ENCODE measurements at regions not wholly inside any gene's neighbourhood (a gene's known extent, or its start where the extent isn't known, plus 50 kb on each side); places are given as distances from the start of the nearest gene placed in this dataset.
"Not testable (repeated sequence)": the region's sequence is repeated elsewhere in the genome, so short reads cannot be mapped to it uniquely, and the experiment has no call there.

DNA sequence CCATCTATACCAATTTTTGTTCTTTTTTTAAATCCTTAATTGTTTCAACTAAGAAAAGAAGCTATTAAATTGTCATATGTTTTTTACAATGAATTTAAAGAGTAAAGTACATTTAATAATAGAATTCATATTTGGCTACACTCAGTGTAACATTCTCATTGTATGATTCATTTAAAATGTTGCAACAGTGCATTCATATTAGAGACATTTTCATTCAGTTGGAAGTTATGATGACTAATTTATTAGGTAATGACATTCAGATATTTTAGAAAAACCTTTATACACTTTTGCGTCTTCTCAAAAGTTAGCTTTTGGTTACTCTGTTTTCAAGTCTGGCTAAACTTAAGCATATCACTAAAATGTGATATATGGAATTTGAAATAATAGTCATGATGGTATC, 887.5 kb upstream of the NRXN1 start:
- no peak overlapping the region for H3K27ac Mint-ChIP-seq

GRCh38 chr2:51918113-51918512, 886.2 kb upstream of the NRXN1 start:
- Mint-ChIP-seq H3K36me3 (ENCODE audit: low read depth) (no peaks in the 10 kb centered on the region), H3K4me3 (no peak overlapping the region), H3K9me3 (peaks cover 42% of the 10 kb centered on the region), H3K4me1 (ENCODE audit: low read depth) (no peaks in the 10 kb centered on the region), H3K27ac (no peak overlapping the region), H3K27me3 (no peaks in the 10 kb centered on the region)
- intact Hi-C loops (cut with micrococcal nuclease): no loop called here

More for the DNA sequence above, 887.5 kb upstream of the NRXN1 start:
- Mint-ChIP-seq H3K4me1 (ENCODE audit: low read depth) (no peaks in the 10 kb centered on the region), H3K27me3 (no peaks in the 10 kb centered on the region), H3K4me3 (no peak overlapping the region), H3K36me3 (ENCODE audit: low read depth) (no peaks in the 10 kb centered on the region), H3K9me3 (peaks cover 32% of the 10 kb centered on the region)
- intact Hi-C loops (cut with micrococcal nuclease): no loop called here

DNA sequence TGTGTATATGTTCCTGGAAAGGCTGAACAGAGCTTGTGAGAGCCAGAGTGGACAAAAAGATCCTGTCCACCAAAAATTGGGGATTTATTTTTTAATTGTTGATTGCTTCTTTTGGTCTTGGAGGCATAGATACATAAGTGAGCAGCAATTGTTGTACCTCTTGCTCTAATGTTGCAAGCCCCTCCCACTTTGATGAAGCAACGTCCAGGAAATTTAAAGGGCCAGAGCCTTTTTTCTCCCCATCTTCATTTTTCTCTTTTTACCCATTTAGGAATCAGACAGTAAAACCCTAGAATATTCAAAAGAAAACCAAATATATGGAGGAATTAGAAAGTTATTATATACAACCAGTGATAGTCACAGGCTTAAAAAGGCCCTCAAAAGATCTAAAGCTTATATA, 871.8 kb upstream of the NRXN1 start:
- H3K4me1 Mint-ChIP-seq (ENCODE audit: low read depth): no peaks in the 10 kb centered on the region
- intact Hi-C loops (cut with micrococcal nuclease): no loop called here
- H3K4me3 Mint-ChIP-seq: no peak overlapping the region
- H3K27me3 Mint-ChIP-seq: no peaks in the 10 kb centered on the region
- no peak overlapping the region for H3K27ac Mint-ChIP-seq
- no peaks in the 10 kb centered on the region for H3K36me3 Mint-ChIP-seq (ENCODE audit: low read depth)
- H3K9me3 Mint-ChIP-seq: peaks cover 16% of the 10 kb centered on the region

DNA sequence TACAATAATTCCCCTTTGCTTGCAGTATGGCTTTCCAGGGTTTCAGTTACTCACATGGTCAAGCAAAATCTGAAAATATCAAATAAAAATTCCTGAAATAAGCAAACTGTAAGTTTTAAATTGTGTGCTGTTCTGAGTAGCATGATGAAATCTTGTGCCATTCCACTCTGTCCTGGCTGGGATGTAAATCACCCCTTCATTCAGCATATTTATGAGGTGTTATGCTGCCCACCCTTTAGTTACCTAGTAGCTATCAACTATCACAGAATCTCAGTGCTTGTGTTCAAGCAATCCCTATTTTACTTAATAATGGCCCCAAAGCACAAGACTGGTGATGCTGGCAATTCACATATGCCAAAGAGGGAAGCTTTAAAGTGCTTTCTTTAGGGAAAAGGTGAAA, 867.7 kb upstream of the NRXN1 start:
- Mint-ChIP-seq H3K27ac (no peak overlapping the region), H3K36me3 (ENCODE audit: low read depth) (no peaks in the 10 kb centered on the region), H3K27me3 (no peaks in the 10 kb centered on the region), H3K9me3 (peaks cover 16% of the 10 kb centered on the region), H3K4me3 (no peak overlapping the region), H3K4me1 (ENCODE audit: low read depth) (no peaks in the 10 kb centered on the region)
- intact Hi-C loops (cut with micrococcal nuclease): no loop called here

DNA sequence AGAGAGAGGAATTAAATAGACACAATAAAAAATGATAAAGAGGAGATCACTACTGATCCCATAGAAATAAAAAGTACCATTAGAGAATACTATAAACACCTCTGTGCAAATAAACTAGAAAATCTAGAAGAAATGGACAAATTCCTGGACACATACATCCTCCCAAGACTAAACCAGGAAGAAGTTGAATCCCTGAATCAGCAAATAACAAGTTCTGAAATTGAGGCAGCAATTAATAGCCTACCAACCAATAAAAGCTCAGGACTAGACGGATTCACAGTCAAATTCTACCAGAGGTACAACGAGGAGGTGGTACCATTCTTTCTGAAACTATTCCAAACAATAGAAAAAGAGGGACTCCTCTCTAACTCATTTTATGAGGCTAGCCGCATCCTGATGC, 862.7 kb upstream of the NRXN1 start:
- H3K4me3 Mint-ChIP-seq; intact Hi-C loops (cut with micrococcal nuclease); H3K4me1 Mint-ChIP-seq (ENCODE audit: low read depth); H3K27me3 Mint-ChIP-seq; H3K36me3 Mint-ChIP-seq (ENCODE audit: low read depth); H3K27ac Mint-ChIP-seq: not testable (repeated sequence)
- H3K9me3 Mint-ChIP-seq: peaks cover 29% of the 10 kb centered on the region

DNA sequence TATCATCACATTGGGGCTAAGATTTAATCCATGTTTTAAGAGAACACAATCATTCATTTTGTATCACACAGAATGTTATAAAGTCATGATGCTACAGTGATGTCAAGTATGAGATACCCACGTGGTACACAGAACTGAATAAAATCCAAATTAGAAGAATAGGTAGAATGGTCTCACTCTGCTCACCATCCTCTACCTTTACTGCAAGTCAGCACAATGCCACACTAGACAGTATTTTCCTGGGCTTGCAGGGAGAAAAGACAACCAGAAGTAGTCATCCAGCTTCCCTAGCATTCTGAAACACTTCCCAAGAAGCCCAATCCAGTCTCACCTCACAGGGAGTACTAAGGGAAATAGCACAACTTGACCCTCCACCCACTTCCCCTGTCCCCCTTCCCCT, 856.2 kb upstream of the NRXN1 start:
- H3K27me3 Mint-ChIP-seq: no peaks in the 10 kb centered on the region
- no peak overlapping the region for H3K27ac Mint-ChIP-seq
- intact Hi-C loops (cut with micrococcal nuclease): no loop called here
- no peaks in the 10 kb centered on the region for H3K4me1 Mint-ChIP-seq (ENCODE audit: low read depth)
- H3K36me3 Mint-ChIP-seq (ENCODE audit: low read depth): no peaks in the 10 kb centered on the region
- H3K4me3 Mint-ChIP-seq: no peak overlapping the region
- H3K9me3 Mint-ChIP-seq: peaks cover 55% of the 10 kb centered on the region

DNA sequence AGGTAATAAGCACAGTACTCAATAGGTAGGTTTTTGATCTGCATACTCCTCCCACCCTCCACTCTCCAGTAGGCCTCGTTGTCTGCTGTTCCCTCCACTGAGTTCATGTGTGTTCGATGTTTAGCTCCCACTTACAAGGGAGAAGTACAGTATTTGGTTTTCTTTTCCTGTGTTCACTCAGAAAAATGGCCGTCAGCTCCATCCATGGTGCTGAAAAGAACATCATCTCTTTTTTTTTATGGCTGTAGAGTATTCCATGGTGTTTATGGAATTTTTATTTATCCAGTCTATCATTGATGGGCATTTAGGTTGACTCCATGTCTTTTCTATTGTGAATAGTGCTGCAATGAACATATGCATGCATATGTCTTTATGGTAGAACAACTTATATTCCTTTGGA, 849.7 kb upstream of the NRXN1 start:
- H3K4me3 Mint-ChIP-seq: no peak overlapping the region

GRCh38 chr2:51880153-51880552, 848.2 kb upstream of the NRXN1 start:
- Mint-ChIP-seq H3K4me1 (ENCODE audit: low read depth) (no peaks in the 10 kb centered on the region), H3K27ac (no peak overlapping the region), H3K4me3 (no peak overlapping the region), H3K9me3 (peaks cover 51% of the 10 kb centered on the region), H3K36me3 (ENCODE audit: low read depth) (no peaks in the 10 kb centered on the region), H3K27me3 (no peaks in the 10 kb centered on the region)
- intact Hi-C loops (cut with micrococcal nuclease): no loop called here

More for the DNA sequence above, 849.7 kb upstream of the NRXN1 start:
- intact Hi-C loops (cut with micrococcal nuclease): no loop called here
- H3K36me3 Mint-ChIP-seq (ENCODE audit: low read depth): no peaks in the 10 kb centered on the region
- H3K9me3 Mint-ChIP-seq: peaks cover 49% of the 10 kb centered on the region
- H3K4me1 Mint-ChIP-seq (ENCODE audit: low read depth): no peaks in the 10 kb centered on the region
- H3K27ac Mint-ChIP-seq: no peak overlapping the region
- no peaks in the 10 kb centered on the region for H3K27me3 Mint-ChIP-seq

GRCh38 chr2:51866361-51866760, 834.4 kb upstream of the NRXN1 start:
- H3K4me3 Mint-ChIP-seq: no peak overlapping the region
- H3K4me1 Mint-ChIP-seq (ENCODE audit: low read depth): no peaks in the 10 kb centered on the region
- intact Hi-C loops (cut with micrococcal nuclease): no loop called here
- H3K27me3 Mint-ChIP-seq: no peaks in the 10 kb centered on the region
- peaks cover 10% of the 10 kb centered on the region for H3K9me3 Mint-ChIP-seq
- no peak overlapping the region for H3K27ac Mint-ChIP-seq
- H3K36me3 Mint-ChIP-seq (ENCODE audit: low read depth): no peaks in the 10 kb centered on the region

GRCh38 chr2:51859260-51859659, 827.3 kb upstream of the NRXN1 start:
- no peak overlapping the region for H3K27ac Mint-ChIP-seq
- intact Hi-C loops (cut with micrococcal nuclease): no loop called here
- H3K4me1 Mint-ChIP-seq (ENCODE audit: low read depth): no peaks in the 10 kb centered on the region
- no peak overlapping the region for H3K4me3 Mint-ChIP-seq
- H3K36me3 Mint-ChIP-seq (ENCODE audit: low read depth): no peaks in the 10 kb centered on the region
- H3K9me3 Mint-ChIP-seq: peaks cover 3% of the 10 kb centered on the region
- no peaks in the 10 kb centered on the region for H3K27me3 Mint-ChIP-seq

- H3K4me1 Mint-ChIP-seq (ENCODE audit: low read depth): no peaks in the 10 kb centered on the region
- H3K27ac Mint-ChIP-seq: no peak overlapping the region
- no peak overlapping the region for H3K4me3 Mint-ChIP-seq
- no peaks in the 10 kb centered on the region for H3K36me3 Mint-ChIP-seq (ENCODE audit: low read depth)
- intact Hi-C loops (cut with micrococcal nuclease): no loop called here
- no peaks in the 10 kb centered on the region for H3K27me3 Mint-ChIP-seq
- peaks cover 11% of the 10 kb centered on the region for H3K9me3 Mint-ChIP-seq
Measured at GRCh38 chr2:51855683-51856082, 823.8 kb upstream of the NRXN1 start.

DNA sequence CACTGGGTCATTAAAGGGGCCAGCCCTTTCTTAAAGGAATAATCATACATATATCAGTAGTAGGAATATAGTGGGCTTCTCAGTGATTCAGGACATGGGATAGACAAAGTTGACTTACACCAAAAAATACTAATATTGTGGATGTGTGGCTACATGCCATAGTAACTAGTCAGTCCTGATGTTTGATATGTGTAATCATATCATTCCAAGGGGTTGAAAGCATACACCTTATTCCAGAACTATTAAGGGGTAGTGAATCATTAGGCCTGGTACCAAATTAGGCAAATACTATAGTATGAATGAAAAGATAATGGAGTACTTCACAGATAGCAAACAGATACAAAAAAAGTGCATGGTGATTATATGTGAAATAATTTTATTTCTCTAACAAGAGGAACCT, 814.9 kb upstream of the NRXN1 start:
- no peaks in the 10 kb centered on the region for H3K36me3 Mint-ChIP-seq (ENCODE audit: low read depth)
- no peak overlapping the region for H3K27ac Mint-ChIP-seq
- H3K9me3 Mint-ChIP-seq: peaks cover 17% of the 10 kb centered on the region
- no peak overlapping the region for H3K4me3 Mint-ChIP-seq
- H3K27me3 Mint-ChIP-seq: no peaks in the 10 kb centered on the region
- H3K4me1 Mint-ChIP-seq (ENCODE audit: low read depth): no peaks in the 10 kb centered on the region
- intact Hi-C loops (cut with micrococcal nuclease): no loop called here

DNA sequence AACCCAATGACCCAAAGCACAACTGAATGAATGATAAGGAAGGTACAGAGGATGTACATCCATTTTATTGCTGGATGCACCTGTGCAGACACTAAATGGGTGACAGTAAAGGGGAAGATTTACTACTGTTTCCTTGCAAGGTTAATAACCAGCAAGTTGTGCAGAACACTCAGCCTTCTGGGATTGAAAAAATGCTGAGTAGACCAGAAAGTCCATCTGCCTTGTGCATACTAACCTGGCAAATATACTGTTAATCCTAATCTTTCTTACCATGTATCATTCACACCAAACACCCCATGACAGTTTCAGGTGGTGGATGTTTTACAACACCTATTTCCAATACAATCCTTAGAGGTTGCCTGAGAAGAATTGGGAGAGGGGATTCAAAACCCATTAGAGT, 814.1 kb upstream of the NRXN1 start:
- no peaks in the 10 kb centered on the region for H3K4me1 Mint-ChIP-seq (ENCODE audit: low read depth)
- intact Hi-C loops (cut with micrococcal nuclease): no loop called here
- H3K4me3 Mint-ChIP-seq: no peak overlapping the region
- H3K36me3 Mint-ChIP-seq (ENCODE audit: low read depth): no peaks in the 10 kb centered on the region
- peaks cover 25% of the 10 kb centered on the region for H3K9me3 Mint-ChIP-seq
- no peaks in the 10 kb centered on the region for H3K27me3 Mint-ChIP-seq
- H3K27ac Mint-ChIP-seq: no peak overlapping the region

GRCh38 chr2:51844596-51844995, 812.7 kb upstream of the NRXN1 start:
- H3K9me3 Mint-ChIP-seq: peaks cover 19% of the 10 kb centered on the region
- no peaks in the 10 kb centered on the region for H3K4me1 Mint-ChIP-seq (ENCODE audit: low read depth)
- no peaks in the 10 kb centered on the region for H3K27me3 Mint-ChIP-seq
- H3K27ac Mint-ChIP-seq: no peak overlapping the region
- no peak overlapping the region for H3K4me3 Mint-ChIP-seq
- no peaks in the 10 kb centered on the region for H3K36me3 Mint-ChIP-seq (ENCODE audit: low read depth)
- intact Hi-C loops (cut with micrococcal nuclease): no loop called here

- H3K27ac Mint-ChIP-seq: no peak overlapping the region
- no peaks in the 10 kb centered on the region for H3K27me3 Mint-ChIP-seq
- H3K36me3 Mint-ChIP-seq (ENCODE audit: low read depth): no peaks in the 10 kb centered on the region
- H3K4me3 Mint-ChIP-seq: no peak overlapping the region
- no peaks in the 10 kb centered on the region for H3K9me3 Mint-ChIP-seq
- H3K4me1 Mint-ChIP-seq (ENCODE audit: low read depth): no peaks in the 10 kb centered on the region
- intact Hi-C loops (cut with micrococcal nuclease): no loop called here
Measured at GRCh38 chr2:51829477-51829876, 797.5 kb upstream of the NRXN1 start.

- Mint-ChIP-seq H3K27ac (no peak overlapping the region), H3K27me3 (no peaks in the 10 kb centered on the region), H3K36me3 (ENCODE audit: low read depth) (no peaks in the 10 kb centered on the region), H3K4me3 (no peak overlapping the region), H3K4me1 (ENCODE audit: low read depth) (no peaks in the 10 kb centered on the region), H3K9me3 (peaks cover 6% of the 10 kb centered on the region)
- intact Hi-C loops (cut with micrococcal nuclease): no loop called here
Measured at GRCh38 chr2:51825823-51826222, 793.9 kb upstream of the NRXN1 start.
